Eye (tissue), 1 donor: ENCODE measurements at regions not wholly inside any gene's neighbourhood (a gene's known extent, or its start where the extent isn't known, plus 50 kb on each side); places are given as distances from the start of the nearest gene placed in this dataset.

Experiments used
- DNase-seq: peaks from one replicate; pipeline ENCODE4 v3.0.0-alpha.2; 2015

- DNase-seq = no peak
Observed at GRCh38 chr11:70808686-70809375, 410.5 kb downstream of the CTTN start.

DNA sequence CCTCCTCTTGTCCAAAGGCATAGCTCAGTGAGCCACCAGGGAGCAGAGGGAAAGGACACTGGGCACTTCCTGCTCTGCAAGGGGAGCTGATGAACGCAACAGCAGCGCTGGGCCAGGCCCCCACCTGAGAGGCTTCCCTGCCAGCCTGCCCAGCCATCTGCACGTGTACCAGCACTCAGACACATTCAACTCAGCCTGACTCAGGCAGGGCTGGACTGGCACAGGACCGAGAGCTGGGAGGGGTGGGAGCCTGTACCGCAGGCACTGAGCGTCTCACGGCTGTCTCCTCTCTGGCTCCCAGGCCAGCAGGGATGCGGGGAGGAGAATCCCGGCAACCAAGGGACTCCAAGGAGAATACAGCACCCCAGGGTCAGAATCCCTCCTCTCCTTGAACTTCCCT is 411.8 kb downstream of the CTTN start:
- DNase-seq = no peak

DNA sequence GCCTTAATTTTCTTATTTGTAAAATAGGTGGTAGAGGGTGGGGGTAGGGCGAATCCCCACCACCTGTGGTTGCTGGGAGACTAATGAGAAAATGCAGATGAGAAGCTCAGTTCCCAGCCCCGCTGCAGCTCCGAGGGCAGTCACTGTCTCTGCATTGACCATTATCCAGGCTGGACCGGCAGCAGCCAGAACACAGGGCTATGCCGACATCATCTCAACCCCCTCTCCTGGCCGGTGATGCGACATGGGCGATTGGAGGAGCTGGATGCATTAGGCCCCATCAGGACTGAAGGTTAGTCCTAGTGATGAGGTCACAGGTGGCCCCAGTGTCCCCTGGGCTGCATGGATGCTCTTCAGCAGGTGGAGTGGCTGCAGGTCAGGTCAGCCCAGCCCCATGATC is 412.4 kb downstream of the CTTN start:
- no peak for DNase-seq

DNA sequence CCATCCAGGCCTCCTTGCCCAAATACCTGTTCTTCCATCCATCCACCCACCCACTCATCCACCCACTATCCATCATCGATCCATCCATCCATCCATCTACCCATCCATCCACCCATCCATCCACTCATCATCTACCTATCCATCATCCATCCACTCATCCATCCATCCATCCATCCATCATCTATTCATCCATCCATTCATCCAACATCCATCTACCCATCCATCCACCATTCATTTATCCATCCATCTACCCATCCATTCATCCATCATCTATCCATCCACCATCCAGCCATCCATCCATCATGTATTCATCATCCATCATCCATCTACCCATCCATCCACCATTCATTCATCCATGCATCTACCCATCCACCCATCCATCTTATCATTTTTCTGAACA is 413.2 kb downstream of the CTTN start:
- no peak for DNase-seq

DNA sequence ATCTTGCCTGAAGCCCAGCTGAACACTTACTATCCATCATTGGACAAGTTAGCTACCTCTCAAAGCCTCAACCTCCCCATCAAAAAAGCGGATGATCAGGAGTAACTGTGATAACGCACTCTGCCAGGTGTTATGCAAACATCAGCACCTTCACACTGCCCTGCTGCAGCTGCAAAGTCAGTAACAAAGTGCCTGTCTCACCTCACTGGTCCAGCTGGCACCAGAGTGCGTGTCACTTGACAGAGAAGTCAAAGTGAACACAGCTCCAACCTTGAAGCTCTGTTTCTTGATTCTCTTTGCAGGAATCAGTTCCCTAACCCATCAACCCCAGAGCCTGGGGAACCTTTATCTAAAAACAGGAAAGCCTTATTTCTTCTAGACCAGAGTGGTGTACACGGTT is 413.6 kb downstream of the CTTN start:
- no peak for DNase-seq

- no peak for DNase-seq
Observed at GRCh38 chr11:70812472-70812871, 414.1 kb downstream of the CTTN start.

- no peak for DNase-seq
Observed at GRCh38 chr11:70813651-70814050, 415.3 kb downstream of the CTTN start.

GRCh38 chr11:70815485-70815832 is 417.1 kb downstream of the CTTN start:
- no peak for DNase-seq

DNA sequence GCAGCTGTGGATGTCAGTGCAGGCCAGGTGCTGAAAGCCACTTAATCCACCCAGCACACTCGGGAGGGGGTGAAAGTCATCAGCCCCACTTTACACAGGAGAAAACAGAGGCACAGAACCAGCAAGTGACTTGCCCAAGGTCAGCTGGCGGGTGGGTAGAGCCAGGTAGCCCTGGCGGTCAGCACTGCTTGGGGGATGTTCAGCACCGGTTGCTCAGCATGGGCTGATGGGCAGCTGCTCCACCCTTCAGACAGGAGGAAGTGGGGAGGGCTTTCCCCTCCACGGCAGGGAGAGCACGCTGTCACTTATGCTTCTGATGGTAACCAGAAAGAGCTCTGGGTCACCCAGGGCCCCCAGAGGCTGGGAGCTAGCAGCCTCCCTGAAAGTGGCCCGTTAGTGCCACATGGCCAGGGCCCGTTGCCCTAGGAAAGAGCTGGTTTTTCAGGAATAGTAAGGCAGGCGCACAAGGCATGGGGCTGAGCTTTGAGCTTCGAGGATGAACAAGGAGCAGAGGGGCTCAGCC is 417.9 kb downstream of the CTTN start:
- DNase-seq = no peak

DNA sequence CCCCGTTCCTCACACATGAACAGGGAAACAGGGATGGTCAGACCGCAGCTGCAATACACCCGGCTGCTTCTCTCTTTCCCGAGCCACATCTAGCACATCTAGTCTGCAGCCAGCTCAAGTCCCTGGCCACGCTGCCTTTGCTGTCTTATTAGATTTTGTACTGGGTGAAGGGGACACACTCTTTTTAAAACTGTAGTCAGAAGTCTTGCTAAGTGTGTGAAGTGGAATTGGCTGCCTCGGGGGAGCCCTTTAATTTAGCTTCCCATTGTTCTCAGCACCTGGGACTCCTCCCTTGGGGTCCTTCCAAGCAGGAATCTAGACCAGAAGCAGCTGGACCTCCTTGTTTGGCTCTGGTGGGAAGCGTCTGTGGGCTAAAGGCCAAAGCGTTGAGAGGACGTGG is 420.0 kb downstream of the CTTN start:
- DNase-seq = peak; percentile 49

DNA sequence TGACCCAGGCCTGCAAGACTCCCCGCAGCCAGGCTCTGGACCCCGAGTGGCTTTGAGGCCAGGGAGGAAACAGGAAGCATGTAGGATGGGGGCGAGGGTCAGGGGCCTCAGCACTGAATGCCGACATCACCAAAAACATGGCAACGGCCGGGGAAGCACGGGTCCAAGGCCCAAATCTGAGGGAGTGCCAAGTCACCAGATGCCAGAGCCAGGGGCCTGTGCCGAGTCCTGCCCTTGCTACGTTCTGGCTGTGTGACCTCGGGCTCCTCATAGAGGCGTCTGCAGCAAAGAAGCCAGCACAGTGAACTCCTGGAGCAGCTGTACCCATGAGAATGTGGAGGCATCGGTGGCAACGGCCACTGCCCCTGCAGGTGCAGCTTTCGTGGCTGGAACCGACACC is 420.7 kb downstream of the CTTN start:
- no peak for DNase-seq

- no peak for DNase-seq
Observed at GRCh38 chr11:70820311-70820710, 422.0 kb downstream of the CTTN start.

- no peak for DNase-seq
Observed at GRCh38 chr11:70820712-70821111, 422.4 kb downstream of the CTTN start.

DNA sequence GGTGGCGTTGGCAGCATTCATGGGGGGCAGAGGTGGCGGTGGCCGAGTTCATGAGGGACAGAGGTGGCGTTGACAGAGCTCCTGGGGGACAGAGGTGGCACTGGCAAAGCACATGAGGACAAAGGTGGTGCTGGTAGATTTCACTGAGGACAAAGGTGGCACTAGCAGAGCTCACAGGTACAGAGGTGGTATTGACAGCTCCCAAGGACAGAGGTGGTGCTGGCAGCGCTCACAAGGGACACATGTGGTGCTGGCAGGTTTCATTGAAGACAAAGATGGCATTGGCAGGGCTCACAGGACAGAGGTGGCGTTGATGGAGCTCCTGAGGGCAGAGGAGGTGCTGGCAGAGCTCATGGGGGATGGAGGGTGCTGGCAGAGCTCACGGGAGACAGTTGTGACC is 425.4 kb downstream of the CTTN start:
- DNase-seq = no peak

GRCh38 chr11:70824605-70825245 is 426.4 kb downstream of the CTTN start:
- DNase-seq = peak; percentile 30

GRCh38 chr11:70825893-70826540 is 426.4 kb downstream of the SHANK2 start:
- DNase-seq = no peak

DNA sequence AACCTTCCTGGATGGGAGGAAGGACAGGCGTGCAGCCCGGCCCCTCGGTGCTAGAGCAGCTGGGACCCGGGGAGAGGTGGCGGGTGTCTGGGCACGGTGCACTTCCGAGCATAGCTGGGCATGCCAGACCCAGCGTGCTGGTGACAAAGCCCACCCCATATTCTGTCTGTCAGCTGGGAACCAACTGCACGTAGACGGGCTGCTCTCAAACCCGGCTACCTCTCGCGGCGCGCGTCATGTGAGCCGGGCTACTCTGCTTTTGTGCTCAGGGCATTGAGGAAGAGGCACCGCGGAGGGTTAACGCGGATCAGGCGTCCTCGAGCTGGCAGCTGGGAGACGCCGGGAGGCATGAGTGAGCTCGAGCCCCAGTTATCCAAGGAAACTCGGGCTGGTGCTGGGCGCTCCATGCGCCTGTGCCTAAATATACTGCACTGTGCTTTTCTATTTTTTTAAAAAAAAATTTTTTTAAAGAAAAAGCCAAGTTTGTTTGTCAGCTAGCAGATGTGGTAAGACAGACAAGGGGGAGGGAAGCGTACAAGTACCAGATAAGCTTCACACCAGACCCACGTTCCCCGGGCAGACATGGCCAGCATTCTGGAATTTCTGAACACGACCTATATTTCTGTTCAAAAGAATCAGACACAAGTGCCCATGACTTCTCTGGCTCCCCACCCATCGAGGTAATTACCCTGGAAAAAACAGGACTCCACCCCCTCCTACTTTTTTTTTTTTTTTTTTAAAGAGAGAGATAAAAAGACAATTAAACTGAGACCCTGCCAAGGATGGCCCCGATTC is 425.6 kb downstream of the SHANK2 start:
- DNase-seq = peak; percentile 93

DNA sequence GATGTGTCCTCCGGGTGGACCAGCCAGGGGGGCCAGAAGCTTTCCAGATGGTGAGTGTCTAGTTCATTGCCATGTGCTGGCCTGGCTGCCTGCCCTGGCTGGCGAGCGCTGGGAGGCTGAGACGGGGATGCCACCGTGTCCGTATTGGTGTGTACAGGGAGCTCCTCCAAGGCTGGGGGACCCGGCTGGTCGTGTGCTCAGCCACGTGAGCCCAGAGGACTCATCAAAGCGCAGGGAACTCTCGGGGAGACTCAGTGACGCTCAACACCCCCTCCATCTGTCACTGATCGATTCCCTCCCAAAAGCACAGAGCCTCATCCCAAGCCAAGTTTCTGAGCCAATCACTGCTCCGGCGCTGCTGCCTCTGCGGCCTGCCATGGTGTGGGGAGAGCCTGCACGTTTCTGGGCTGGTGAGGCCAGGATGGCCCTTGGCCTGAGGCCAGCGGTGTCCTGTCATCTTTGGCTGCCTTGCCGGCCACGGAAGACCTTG is 423.7 kb downstream of the SHANK2 start:
- peak; percentile 15 for DNase-seq

GRCh38 chr11:70829134-70829885 is 423.1 kb downstream of the SHANK2 start:
- DNase-seq = no peak

GRCh38 chr11:70829886-70830272 is 422.5 kb downstream of the SHANK2 start:
- no peak for DNase-seq

- DNase-seq = no peak
Observed at GRCh38 chr11:70833011-70833410, 419.4 kb downstream of the SHANK2 start.

DNA sequence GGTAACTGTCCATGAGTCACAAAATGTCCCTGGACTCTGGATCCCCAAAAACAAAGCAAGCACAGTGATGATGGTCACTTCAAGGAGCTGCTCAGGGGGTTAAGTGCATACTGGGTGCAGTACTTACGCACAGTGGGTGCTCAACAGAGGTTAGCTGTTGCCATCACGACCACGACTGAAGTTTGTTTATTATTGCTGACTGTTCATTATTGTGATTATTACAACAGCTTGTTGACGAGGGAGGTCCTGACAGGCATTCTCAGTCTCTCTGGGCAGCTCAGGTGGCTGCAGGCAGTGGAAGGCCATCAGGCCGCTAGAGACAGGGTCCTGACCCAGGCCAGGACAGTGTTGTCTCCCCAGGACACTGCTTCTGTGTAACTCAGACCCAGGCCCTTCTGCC is 418.8 kb downstream of the SHANK2 start:
- DNase-seq = no peak
